ENCODE measurements at regions not wholly inside any gene's neighbourhood (a gene's known extent, or its start where the extent isn't known, plus 50 kb on each side); places are given as distances from the start of the nearest gene placed in this dataset.

- DNase-seq: no peak
These were observed 389.9 kb upstream of the PTPRD start for GRCh38 chr9:11002705-11003104.

GRCh38 chr9:11003836-11004235 is 391.0 kb upstream of the PTPRD start:
- no peak for DNase-seq

- DNase-seq: no peak
These were observed 398.9 kb upstream of the PTPRD start for GRCh38 chr9:11011696-11012095.

GRCh38 chr9:11016081-11016480 is 403.3 kb upstream of the PTPRD start:
- DNase-seq: no peak

- no peak for DNase-seq
These were observed 410.4 kb upstream of the PTPRD start for GRCh38 chr9:11023201-11023600.

- DNase-seq: no peak
These were observed 413.0 kb upstream of the PTPRD start for GRCh38 chr9:11025775-11026174.

GRCh38 chr9:11038366-11038765 is 425.6 kb upstream of the PTPRD start:
- no peak for DNase-seq

- no peak for DNase-seq
These were observed 426.2 kb upstream of the PTPRD start for GRCh38 chr9:11039006-11039405.

GRCh38 chr9:11045589-11045988 is 432.8 kb upstream of the PTPRD start:
- no peak for DNase-seq

GRCh38 chr9:11063263-11063662 is 450.5 kb upstream of the PTPRD start:
- no peak for DNase-seq

GRCh38 chr9:11064909-11065308 is 452.1 kb upstream of the PTPRD start:
- DNase-seq: no peak

- DNase-seq: no peak
These were observed 459.4 kb upstream of the PTPRD start for GRCh38 chr9:11072176-11072575.

- DNase-seq: no peak
These were observed 473.8 kb upstream of the PTPRD start for GRCh38 chr9:11086561-11086960.

GRCh38 chr9:11088821-11089374 is 476.1 kb upstream of the PTPRD start:
- DNase-seq: no peak

- DNase-seq: no peak
These were observed 480.2 kb upstream of the PTPRD start for GRCh38 chr9:11092974-11093373.

GRCh38 chr9:11097020-11097419 is 484.2 kb upstream of the PTPRD start:
- no peak for DNase-seq

- no peak for DNase-seq
These were observed 490.7 kb upstream of the PTPRD start for GRCh38 chr9:11103525-11103924.

- DNase-seq: no peak
These were observed 494.4 kb upstream of the PTPRD start for GRCh38 chr9:11107196-11107595.

GRCh38 chr9:11128156-11128555 is 515.4 kb upstream of the PTPRD start:
- DNase-seq: no peak

- DNase-seq: no peak
These were observed 523.0 kb upstream of the PTPRD start for GRCh38 chr9:11135851-11136250.

GRCh38 chr9:11141357-11141756 is 528.6 kb upstream of the PTPRD start:
- no peak for DNase-seq

- no peak for DNase-seq
These were observed 530.4 kb upstream of the PTPRD start for GRCh38 chr9:11142965-11143738.

- no peak for DNase-seq
These were observed 531.9 kb upstream of the PTPRD start for GRCh38 chr9:11144746-11145145.

- no peak for DNase-seq
These were observed 535.4 kb upstream of the PTPRD start for GRCh38 chr9:11148189-11148588.

- DNase-seq: no peak
These were observed 536.3 kb upstream of the PTPRD start for GRCh38 chr9:11149065-11149464.
